DND-41 (cell line): ENCODE measurements at regions not wholly inside any gene's neighbourhood (a gene's known extent, or its start where the extent isn't known, plus 50 kb on each side); places are given as distances from the start of the nearest gene placed in this dataset.

ENCODE experiments used
- EZH2 ChIP-seq: IDR thresholded peaks from 3 replicates; pipeline ENCODE4 v1.6.1; 2012; ENCODE audit warnings: borderline replicate concordance, low read depth, mild to moderate bottlenecking, moderate library complexity, low read length, inconsistent platforms; ENCODE audit not compliant: severe bottlenecking
- TF ChIP-seq, protein P1 (sequence below): IDR thresholded peaks from 2 replicates; pipeline ENCODE4 v1.5.1; 2012; ENCODE audit warnings: borderline replicate concordance, low read length, moderate library complexity, mild to moderate bottlenecking; ENCODE audit not compliant: poor library complexity, severe bottlenecking; ENCODE audit errors: extremely low read depth

DNA sequence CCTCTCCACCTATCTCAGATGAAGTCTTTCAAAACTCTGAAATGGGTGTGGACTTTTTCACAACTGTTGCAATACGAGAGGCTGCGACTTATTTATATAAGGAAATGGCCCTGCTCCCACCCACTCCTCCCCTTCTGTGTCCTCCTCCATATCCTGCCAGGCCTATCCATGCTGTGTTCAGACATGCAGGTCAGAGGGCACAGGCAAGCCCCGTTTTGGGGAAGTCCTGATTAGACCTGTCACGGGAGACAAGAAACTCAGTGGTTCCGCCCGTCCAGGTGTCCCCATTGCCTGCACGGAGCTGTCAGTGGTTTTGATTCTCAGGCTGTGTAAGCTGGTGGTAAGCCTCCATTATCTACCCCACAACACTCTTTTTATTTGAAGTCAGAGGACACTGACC lies 99.6 kb upstream of the MGAT5 start:
- TF ChIP-seq, protein P1, sequence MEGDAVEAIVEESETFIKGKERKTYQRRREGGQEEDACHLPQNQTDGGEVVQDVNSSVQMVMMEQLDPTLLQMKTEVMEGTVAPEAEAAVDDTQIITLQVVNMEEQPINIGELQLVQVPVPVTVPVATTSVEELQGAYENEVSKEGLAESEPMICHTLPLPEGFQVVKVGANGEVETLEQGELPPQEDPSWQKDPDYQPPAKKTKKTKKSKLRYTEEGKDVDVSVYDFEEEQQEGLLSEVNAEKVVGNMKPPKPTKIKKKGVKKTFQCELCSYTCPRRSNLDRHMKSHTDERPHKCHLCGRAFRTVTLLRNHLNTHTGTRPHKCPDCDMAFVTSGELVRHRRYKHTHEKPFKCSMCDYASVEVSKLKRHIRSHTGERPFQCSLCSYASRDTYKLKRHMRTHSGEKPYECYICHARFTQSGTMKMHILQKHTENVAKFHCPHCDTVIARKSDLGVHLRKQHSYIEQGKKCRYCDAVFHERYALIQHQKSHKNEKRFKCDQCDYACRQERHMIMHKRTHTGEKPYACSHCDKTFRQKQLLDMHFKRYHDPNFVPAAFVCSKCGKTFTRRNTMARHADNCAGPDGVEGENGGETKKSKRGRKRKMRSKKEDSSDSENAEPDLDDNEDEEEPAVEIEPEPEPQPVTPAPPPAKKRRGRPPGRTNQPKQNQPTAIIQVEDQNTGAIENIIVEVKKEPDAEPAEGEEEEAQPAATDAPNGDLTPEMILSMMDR = no peak
- no peak for TF ChIP-seq EZH2
